ENCODE measurements at regions not wholly inside any gene's neighbourhood (a gene's known extent, or its start where the extent isn't known, plus 50 kb on each side); places are given as distances from the start of the nearest gene placed in this dataset.
"Not testable (repeated sequence)": the region's sequence is repeated elsewhere in the genome, so short reads cannot be mapped to it uniquely, and the experiment has no call there.

DNA sequence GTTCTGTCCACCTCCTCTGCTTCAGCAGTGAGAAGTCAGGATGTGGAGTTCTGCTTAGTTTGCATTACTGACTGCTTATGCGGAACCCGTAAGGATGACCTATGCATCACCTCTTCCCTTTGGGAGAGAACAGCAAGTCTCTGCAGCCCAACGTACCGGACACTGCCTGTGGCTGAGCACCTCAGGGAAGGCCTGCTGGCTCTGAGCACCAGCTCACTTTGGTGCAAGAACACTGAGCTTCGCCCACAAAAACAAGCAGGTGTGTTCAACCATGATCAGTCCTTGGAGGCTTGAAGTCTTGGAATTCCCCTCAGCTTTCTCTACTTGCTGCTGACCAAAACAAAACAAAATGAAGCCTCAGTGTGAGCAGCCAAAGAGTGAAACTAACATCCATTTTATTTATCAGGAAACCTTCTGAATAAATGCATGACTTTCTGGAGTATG, 52.7 kb upstream of the NCK2 start:
- no peak for DNase-seq (ENCODE audit: low read depth)
- H3K4me3 ChIP-seq (ENCODE audit: low read depth, low read length), result no peak overlapping the region

DNA sequence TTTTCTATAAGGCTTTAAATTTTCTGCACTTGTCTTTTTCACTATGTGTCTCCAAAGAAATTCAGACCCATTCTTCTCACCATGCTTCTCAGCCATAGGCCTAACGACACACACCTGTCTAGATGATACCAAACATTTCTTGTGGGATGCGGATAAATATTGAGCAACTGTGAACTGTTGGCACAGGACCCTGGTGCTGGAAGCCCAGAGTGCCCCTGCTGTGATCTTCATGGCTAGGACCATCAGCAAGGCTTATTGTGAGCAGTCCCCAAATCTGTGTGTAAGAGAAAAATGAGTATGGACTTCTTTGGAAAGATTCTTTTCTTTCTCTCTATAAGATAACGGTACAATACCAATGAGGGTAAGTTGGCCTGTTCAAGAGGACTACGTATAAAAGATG, 54.1 kb upstream of the NCK2 start:
- no peak for DNase-seq (ENCODE audit: low read depth)
- no peak overlapping the region for H3K4me3 ChIP-seq (ENCODE audit: low read depth, low read length)

- H3K4me3 ChIP-seq (ENCODE audit: low read depth, low read length), result no peak overlapping the region
- DNase-seq (ENCODE audit: low read depth), result no peak
These were observed 55.2 kb upstream of the NCK2 start for GRCh38 chr2:105689484-105689883.

DNA sequence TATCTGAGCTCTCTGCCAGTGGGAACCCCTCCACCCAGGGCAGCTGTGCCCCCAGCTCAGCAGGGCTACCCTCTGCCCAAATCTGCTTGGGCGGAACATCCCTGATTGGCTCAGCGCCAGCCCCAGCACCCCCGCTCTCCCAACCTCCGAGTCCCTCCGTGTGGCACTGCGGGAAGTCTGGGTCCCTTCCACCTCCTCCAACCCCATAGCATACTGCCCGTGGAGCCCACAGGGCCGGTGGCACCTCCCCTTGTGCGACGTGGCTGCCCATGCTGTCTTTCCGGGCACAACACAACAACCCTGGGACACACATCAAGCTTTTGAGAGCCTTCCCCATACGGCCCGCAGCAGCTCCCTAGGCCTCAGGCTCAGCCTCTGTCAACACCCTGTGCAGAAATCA, 55.8 kb upstream of the NCK2 start:
- DNase-seq (ENCODE audit: low read depth), result no peak
- H3K4me3 ChIP-seq (ENCODE audit: low read depth, low read length), result no peak overlapping the region

DNA sequence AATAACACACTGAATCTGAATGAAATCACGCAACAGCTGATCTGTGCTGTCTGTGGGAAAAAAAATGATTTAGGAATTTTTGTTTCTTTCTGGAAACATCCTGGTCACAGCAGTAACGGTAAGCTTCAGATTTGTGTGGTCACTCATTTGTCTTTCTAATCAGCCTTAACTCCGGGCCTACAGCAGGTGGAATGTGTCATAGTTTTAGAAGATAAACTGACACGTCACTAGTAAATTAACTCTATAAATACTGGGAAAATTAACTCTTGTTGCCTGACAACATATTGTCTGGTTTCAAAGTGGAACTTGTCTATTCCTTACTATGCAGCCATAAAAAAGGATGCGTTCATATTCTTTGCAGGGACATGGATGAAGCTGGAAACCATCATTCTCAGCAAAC, 58.1 kb upstream of the NCK2 start:
- DNase-seq (ENCODE audit: low read depth), result no peak
- no peak overlapping the region for H3K4me3 ChIP-seq (ENCODE audit: low read depth, low read length)

DNA sequence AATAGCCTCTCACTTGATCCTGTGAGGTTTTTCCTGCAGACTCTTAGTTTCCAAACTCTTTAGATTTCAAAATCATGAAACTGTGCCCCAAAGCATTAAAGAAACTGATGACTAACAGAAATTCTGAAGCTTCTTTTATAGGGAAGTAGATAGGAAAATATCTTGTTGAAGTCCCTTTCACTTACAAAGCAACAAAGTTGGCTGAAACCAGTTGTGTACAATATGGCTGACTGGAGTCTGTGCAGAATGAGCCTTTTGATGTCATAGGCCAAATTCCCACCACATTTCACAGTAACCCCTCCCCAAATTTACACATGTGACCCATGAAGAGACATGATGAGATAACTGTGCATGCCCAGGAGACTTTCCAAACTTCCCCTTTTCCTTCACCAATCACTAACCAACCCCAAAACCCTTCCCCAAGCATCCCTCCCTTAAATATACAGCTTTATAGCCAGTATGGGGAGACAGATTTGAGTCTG, 61.7 kb upstream of the NCK2 start:
- H3K4me3 ChIP-seq (ENCODE audit: low read depth, low read length), result no peak overlapping the region
- no peak for DNase-seq (ENCODE audit: low read depth)

DNA sequence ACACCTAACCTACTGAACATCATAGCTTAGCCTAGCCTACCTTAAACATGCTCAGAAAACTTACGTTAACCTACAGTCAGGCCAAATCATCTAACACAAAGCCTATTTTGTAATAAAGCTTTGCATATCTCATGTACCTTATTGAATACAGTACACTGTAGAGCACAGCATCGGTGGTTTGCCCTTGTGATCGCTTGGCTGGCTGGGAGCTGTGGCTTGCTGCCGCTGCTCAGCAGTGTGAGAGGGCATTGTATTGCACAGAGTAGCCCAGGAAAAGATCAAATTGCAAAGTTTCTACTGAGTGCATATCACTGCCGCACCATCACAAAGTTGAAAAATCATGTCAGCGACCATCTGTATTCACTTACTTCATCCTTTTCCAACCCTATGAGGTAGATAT, 62.3 kb upstream of the NCK2 start:
- no peak overlapping the region for H3K4me3 ChIP-seq (ENCODE audit: low read depth, low read length)
- no peak for DNase-seq (ENCODE audit: low read depth)

DNA sequence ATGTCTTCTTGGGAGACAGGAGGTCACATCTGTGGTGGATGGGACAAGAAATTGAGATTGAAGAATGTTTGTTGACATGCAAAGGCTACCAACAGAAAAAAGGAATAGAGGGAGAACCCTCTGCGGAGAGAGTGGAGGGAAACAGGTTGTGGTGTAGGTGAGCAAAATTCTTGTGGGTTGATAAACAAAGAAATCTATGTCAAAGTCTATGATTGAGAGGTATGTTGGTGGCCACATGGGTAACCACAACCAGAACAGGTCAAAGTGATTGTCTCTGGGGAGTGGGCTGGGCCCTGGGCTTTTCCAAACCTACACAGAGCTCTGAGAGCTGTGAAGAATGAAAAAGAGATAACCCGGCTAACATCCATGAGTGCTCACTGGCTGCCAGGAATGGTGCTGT, 62.8 kb upstream of the NCK2 start:
- no peak for DNase-seq (ENCODE audit: low read depth)
- H3K4me3 ChIP-seq (ENCODE audit: low read depth, low read length), result no peak overlapping the region

DNA sequence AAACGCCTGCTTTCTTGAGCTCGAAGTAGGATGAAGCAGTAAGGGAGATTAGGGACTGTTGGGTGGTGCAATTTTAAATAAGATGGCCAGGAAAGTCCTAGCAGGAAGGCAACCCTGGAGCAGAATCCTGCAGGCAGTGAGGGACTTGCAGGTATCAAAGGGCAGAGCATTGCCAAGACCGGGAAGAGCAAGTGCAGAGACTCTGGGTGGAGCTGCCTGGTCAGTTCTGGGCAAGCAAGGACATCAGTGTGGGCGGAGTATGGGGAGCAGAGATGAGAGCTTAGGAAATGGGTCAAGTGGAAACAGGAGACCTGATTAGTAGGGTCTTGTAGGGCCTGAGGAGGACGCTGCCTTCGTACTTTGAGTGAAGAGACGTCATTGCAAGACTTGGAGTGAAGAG, 64.4 kb upstream of the NCK2 start:
- DNase-seq (ENCODE audit: low read depth), result no peak
- H3K4me3 ChIP-seq (ENCODE audit: low read depth, low read length), result no peak overlapping the region

DNA sequence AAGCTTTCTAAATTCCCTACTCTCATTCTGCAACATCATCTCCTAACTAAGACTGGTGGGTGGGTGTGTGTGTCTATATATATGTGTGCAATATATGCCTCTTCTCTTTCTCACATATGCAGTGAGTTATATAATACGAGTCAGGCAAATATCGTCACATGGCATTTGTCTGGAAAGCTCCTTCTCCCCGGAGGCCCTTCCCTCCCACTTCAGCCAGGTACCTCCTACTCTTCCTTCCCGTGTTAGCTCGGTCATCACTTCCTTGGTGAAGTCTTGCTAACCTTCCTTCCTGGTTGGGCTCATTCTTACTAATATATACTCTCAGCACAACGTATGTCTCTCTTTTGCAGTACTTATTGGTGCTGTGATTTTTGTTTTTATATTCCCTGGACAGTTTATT, 66.4 kb upstream of the NCK2 start:
- H3K4me3 ChIP-seq (ENCODE audit: low read depth, low read length), result no peak overlapping the region
- no peak for DNase-seq (ENCODE audit: low read depth)

GRCh38 chr2:105677901-105678300, 66.8 kb upstream of the NCK2 start:
- no peak for DNase-seq (ENCODE audit: low read depth)
- H3K4me3 ChIP-seq (ENCODE audit: low read depth, low read length), result no peak overlapping the region

DNA sequence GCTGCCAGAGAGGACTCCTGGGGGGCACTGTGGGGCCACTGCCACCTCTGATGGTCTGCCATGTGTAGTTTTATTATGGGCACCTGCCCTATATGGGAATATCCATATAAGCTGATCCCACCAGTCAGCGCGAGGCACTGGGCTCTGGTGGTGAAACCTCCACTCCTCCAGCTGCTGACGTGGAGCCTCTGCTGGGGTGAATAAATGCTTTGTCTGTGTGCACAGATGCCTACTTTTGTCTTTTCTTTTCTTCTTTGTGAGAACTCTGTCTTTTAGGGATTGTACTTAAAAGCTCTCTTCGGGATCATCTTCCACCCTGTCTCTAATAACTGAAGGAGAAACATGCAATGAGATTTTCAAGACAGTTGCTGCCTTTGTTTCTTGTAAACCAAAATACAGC, 68.9 kb upstream of the NCK2 start:
- DNase-seq (ENCODE audit: low read depth), result no peak
- no peak overlapping the region for H3K4me3 ChIP-seq (ENCODE audit: low read depth, low read length)

DNA sequence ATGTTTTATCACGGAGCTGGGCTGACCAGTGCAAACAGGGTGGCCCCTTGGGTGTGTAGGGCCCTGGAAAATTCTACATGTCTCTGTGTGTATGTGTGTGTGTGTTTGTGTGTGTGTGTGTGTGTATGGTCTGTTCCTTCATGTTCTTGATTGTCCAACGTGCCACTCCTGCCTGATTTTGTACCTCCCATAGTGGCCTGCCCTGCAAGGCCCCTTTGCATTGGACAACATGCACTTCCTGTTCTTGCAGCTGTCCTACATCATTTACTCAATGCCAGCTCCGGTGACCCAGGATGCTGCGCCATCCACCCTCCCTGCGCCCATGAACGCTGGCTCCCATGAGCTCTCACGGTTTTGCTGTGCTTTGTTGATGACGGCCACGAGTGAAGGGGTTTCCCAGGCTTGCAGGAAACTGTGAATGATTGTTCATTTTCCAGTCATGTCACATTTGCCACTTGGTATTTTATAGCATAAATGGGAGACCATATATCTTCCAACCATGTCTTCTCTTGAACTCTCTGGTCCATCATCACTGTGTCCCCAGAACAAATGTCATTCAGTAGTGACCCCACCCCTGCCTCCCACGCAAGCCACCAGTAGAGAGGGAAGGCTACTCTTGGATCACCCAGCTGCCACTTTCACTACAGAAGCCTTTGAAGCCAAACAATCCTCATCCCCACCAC, 69.7 kb upstream of the NCK2 start:
- no peak for DNase-seq (ENCODE audit: low read depth)
- no peak overlapping the region for H3K4me3 ChIP-seq (ENCODE audit: low read depth, low read length)

DNA sequence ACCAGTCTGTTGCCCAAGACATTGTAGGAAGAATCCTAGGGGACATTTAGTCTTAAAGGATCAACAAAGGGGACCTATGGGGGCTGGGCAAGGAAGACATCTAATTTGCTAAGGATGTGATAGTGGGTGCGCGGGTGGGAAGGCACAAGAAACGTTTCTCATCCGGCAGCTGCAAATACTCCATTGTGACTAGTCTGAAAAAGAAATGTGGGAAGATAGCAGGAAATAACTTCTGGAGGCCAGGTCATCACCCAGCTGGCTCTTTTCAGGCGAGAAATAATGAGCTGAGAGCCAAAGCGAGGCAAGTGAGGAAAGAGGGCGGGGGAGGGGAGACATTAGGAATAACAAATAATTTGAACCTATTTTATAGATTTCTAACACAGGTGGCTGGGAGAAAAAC, 70.3 kb upstream of the NCK2 start:
- no peak overlapping the region for H3K4me3 ChIP-seq (ENCODE audit: low read depth, low read length)
- DNase-seq (ENCODE audit: low read depth), result no peak

GRCh38 chr2:105671156-105671555, 73.6 kb upstream of the NCK2 start:
- no peak for DNase-seq (ENCODE audit: low read depth)
- H3K4me3 ChIP-seq (ENCODE audit: low read depth, low read length), result no peak overlapping the region

GRCh38 chr2:105669384-105669891, 75.3 kb upstream of the NCK2 start:
- no peak overlapping the region for H3K4me3 ChIP-seq (ENCODE audit: low read depth, low read length)

DNA sequence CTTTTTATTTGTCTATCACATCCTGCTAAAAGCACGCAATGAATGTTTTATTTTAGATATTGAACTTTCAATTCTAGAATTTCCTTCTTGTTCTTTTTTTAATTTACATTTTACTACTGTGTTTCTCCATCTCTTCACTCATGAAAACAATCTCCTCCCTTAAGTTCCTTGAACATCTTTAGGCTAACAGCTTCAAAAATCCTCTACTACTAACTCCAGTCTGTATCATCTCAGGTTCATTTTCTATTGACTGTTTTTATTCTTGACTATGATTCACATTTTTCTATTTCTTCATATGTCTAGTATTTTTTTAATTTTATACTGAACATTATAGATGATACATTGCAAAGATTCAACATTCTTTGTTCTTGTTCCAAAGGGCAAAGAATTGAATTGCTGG, 79.2 kb upstream of the NCK2 start:
- no peak overlapping the region for H3K4me3 ChIP-seq (ENCODE audit: low read depth, low read length)
- DNase-seq (ENCODE audit: low read depth), result no peak

More at GRCh38 chr2:105669384-105669891, 75.3 kb upstream of the NCK2 start:
- DNase-seq (ENCODE audit: low read depth), result no peak

DNA sequence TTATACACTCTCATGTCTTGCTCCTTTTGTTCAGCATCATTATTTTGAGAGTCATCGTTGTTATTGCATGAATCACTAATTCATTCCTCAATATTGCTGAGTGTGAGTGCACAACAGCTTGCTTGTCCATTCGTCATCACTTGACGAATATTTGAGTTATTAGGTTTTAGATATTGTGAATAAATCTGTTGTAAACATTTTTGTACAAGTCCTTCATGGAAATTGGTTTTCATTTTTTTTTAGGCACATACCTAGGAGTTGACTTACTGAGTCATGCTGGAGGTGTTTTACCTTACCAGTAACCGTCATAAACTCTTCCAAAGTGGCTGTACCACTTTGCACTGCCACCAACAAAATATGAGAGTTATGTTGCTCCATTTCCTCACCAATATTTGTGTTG, 84.2 kb upstream of the NCK2 start:
- H3K4me3 ChIP-seq (ENCODE audit: low read depth, low read length), result no peak overlapping the region
- no peak for DNase-seq (ENCODE audit: low read depth)

GRCh38 chr2:105655723-105656606, 88.7 kb upstream of the NCK2 start:
- not testable (repeated sequence) for DNase-seq (ENCODE audit: low read depth)

DNA sequence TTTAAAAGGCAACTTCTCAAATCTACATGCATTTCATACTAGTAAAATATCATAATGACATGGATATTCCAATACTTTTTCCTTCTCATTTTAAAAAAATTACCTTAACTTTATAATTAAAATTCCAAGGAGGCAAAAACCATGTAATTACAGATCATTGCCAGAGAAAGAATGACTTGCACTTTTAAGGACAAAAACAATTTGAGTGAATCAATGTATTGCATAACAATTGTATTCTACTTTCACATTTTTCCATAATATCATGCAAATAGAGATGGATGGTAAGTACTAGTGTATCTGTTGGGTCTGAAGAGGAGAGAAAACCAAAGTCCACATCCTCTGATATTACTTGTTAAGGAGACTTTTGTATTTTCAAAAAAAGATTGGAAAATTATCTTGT, 89.5 kb upstream of the NCK2 start:
- DNase-seq (ENCODE audit: low read depth), result no peak
- no peak overlapping the region for H3K4me3 ChIP-seq (ENCODE audit: low read depth, low read length)

More at GRCh38 chr2:105655723-105656606, 88.7 kb upstream of the NCK2 start:
- not testable (repeated sequence) for H3K4me3 ChIP-seq (ENCODE audit: low read depth, low read length)
